GM12892 (cell line): ENCODE measurements at regions not wholly inside any gene's neighbourhood (a gene's known extent, or its start where the extent isn't known, plus 50 kb on each side); places are given as distances from the start of the nearest gene placed in this dataset.

ENCODE experiments used
- DNase-seq: peaks from one replicate; pipeline ENCODE4 v3.0.0; 2011; ENCODE audit not compliant: insufficient read length
- FAIRE-seq: peaks from 2 replicates; lab custom pipeline; 2011; peaks lifted over from hg19 to GRCh38; lab: Jason Lieb, UNC
- POLR2A ChIP-seq: IDR thresholded peaks from 2 replicates; pipeline ENCODE4 v1.6.1; 2011; ENCODE audit warnings: low read depth, low read length, control low read depth
- POLR2AphosphoS5 ChIP-seq: IDR thresholded peaks from 2 replicates; pipeline ENCODE4 v1.6.1; 2011; ENCODE audit warnings: low read depth, low read length, control low read depth
- TAF1 ChIP-seq: IDR thresholded peaks from 2 replicates; pipeline ENCODE4 v1.6.1; 2011; ENCODE audit warnings: low read depth, mild to moderate bottlenecking, control low read depth, low read length, borderline replicate concordance

DNA sequence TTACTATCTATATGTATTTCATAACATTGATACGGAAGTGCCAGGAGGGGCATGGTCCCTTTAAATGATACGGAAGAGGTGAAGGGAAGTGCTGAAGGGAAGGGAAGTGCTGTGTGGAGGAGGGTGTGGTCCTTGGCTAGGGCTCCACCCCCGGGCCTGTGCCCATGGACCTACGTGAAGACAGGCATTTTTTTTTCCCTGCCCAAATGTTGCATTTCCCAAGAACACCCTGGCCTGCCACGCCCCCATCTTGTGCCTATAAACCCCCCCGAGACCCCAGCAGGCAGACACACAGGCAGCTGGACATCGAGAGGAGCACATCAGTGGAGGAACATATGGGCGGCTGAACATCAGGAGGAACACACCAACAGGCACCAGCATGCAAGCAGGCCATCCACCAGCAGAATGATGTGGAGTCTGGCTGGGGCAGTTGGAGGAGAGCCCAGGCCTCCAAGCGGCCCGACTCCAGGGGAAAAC lies 134.1 kb downstream of the SLC41A2 start:
- no peak for FAIRE-seq
- no peak for DNase-seq
- TF ChIP-seq POLR2AphosphoS5 (no peak), TAF1 (no peak), POLR2A (no peak)

DNA sequence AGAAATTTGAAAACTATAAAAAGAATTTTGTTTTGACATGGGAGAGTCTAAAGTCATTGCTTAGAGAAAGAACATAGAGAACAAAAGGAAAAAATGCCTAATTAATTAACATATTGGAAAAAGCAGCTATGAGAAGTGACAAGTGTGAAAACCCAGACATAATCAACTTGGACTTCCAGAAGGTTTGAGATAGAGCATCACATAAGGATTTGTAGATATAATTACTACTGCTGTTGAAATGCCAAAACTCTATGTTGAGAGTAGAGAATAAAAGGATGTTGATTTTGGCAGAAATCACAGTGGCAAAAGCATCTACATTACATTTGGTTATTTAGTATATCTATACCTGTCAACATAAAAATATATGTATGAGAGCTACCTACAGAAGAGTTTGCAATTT lies 135.1 kb downstream of the SLC41A2 start:
- FAIRE-seq = no peak
- DNase-seq = no peak
- TF ChIP-seq TAF1 = no peak
- TF ChIP-seq POLR2A = no peak

- DNase-seq (no peak), FAIRE-seq (no peak)
- TF ChIP-seq TAF1 (no peak), POLR2A (no peak), POLR2AphosphoS5 (no peak)
Measured at GRCh38 chr12:104816845-104817503, 141.1 kb downstream of the SLC41A2 start.

DNA sequence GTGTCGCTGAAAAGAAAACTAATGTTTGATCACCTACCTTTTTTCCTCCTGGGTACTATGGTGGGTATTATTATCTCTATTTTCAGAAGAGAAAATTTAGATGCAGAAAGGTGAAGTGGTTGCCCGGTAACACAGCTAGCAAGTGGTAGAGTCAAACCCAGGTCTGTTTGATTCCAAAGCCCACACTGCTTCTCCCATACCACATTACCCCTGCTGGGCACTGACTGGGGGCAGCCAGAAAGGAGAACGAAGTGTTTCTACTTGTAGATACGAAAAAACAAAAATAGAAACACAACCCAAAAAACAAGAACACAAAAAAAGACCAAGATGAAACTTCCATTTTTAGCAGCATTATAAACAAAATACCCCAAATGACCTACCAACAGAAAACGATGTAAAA lies 142.2 kb downstream of the SLC41A2 start:
- no peak for FAIRE-seq
- TF ChIP-seq POLR2AphosphoS5 = no peak
- TF ChIP-seq POLR2A = no peak
- no peak for TF ChIP-seq TAF1
- no peak for DNase-seq

DNA sequence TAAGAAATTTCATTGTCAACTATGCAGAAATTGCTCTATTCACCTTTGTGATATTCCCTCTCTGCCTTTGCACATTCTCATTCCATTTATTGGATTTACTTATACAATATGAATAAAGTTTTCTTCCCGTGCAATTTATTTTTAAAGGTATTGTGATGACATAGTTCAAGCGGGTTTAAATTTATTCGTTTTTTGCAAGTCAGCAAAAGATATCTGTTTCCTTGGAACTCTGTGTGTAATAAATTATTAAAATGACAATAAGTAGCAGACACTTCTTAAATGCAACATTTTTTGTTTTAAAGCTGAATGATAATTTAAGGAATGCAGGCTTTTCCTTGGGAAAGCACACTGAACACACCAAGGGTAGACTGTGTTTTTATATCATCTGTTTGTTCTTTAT lies 143.1 kb downstream of the SLC41A2 start:
- FAIRE-seq (no peak), DNase-seq (no peak)
- no peak for TF ChIP-seq TAF1
- TF ChIP-seq POLR2AphosphoS5 = no peak
- TF ChIP-seq POLR2A = no peak
